NCI-H2196 treated with DMSO at 0.1 percent for 48 hours (cell line): ENCODE measurements at regions not wholly inside any gene's neighbourhood (a gene's known extent, or its start where the extent isn't known, plus 50 kb on each side); places are given as distances from the start of the nearest gene placed in this dataset.

Source experiments
- DNase-seq: peaks from one replicate; lab custom pipeline; 2025; ENCODE audit not compliant: unreplicated experiment; lab: John Stamatoyannopoulos, UW

GRCh38 chr12:107439026-107439738, 246.4 kb upstream of the PWP1 start:
- DNase-seq: no peak

GRCh38 chr12:107440606-107441005, 245.0 kb upstream of the PWP1 start:
- no peak for DNase-seq

- no peak for DNase-seq
Observed at GRCh38 chr12:107441665-107442300, 243.8 kb upstream of the PWP1 start.

GRCh38 chr12:107442326-107442987, 243.1 kb upstream of the PWP1 start:
- no peak for DNase-seq

- DNase-seq: no peak
Observed at GRCh38 chr12:107443320-107444090, 242.1 kb upstream of the PWP1 start.

GRCh38 chr12:107444771-107445170, 240.8 kb upstream of the PWP1 start:
- DNase-seq: no peak

GRCh38 chr12:107446476-107446875, 239.1 kb upstream of the PWP1 start:
- DNase-seq: no peak

- DNase-seq: no peak
Observed at GRCh38 chr12:107447336-107447735, 238.3 kb upstream of the PWP1 start.

GRCh38 chr12:107448198-107448597, 237.4 kb upstream of the PWP1 start:
- DNase-seq: no peak

- DNase-seq: no peak
Observed at GRCh38 chr12:107449891-107450290, 235.7 kb upstream of the PWP1 start.

- no peak for DNase-seq
Observed at GRCh38 chr12:107450541-107450940, 235.1 kb upstream of the PWP1 start.

- DNase-seq: no peak
Observed at GRCh38 chr12:107451246-107451645, 234.4 kb upstream of the PWP1 start.

- no peak for DNase-seq
Observed at GRCh38 chr12:107454109-107454830, 231.3 kb upstream of the PWP1 start.

GRCh38 chr12:107457362-107457935, 228.2 kb upstream of the PWP1 start:
- DNase-seq: no peak

GRCh38 chr12:107458163-107458562, 227.4 kb upstream of the PWP1 start:
- no peak for DNase-seq

GRCh38 chr12:107458990-107459389, 226.6 kb upstream of the PWP1 start:
- DNase-seq: no peak

GRCh38 chr12:107459641-107460040, 226.0 kb upstream of the PWP1 start:
- DNase-seq: no peak

GRCh38 chr12:107461222-107461975, 224.2 kb upstream of the PWP1 start:
- no peak for DNase-seq

- no peak for DNase-seq
Observed at GRCh38 chr12:107462428-107463332, 222.9 kb upstream of the PWP1 start.
